K562 (cell line): ENCODE measurements at regions not wholly inside any gene's neighbourhood (a gene's known extent, or its start where the extent isn't known, plus 50 kb on each side); places are given as distances from the start of the nearest gene placed in this dataset.

Source experiments
- ATAC-seq: fragments of 200-7000 bp; cut with Tn5 transposase; 3 replicates; pipeline ENCODE4 v1.9.1; 2020; ENCODE audit warnings: moderate library complexity
- BruUV-seq: library from RNA; stranded (reverse); fragments of 400-500 nt; replicated peaks from 2 replicates; lab custom pipeline; 2021; lab: Mats Ljungman, UMichigan
- CTCF ChIA-PET: fragments of 300-600 bp; formaldehyde crosslinking; extraction: SDS; loops from one replicate; lab custom pipeline; 2021; ENCODE audit warnings: low intra/inter-chr PET ratio; lab: Yijun Ruan, JAX
- POLR2A ChIA-PET: fragments of 300-600, 350-650 bp; sonication (Branson Sonifier 250); formaldehyde crosslinking; extraction: SDS; loops from one replicate; lab custom pipeline; 2021; ENCODE audit warnings: antibody characterized with exemption, inconsistent platforms; lab: Yijun Ruan, JAX
- DNase-seq, 4 experiments: peaks; one replicate each; pipeline versions ENCODE4 v3.0.0 to v3.0.0-alpha.2; 2011 to 2018; ENCODE audit warnings: low spot score in 3 of 4, mixed read lengths in 3 of 4; ENCODE audit errors: extremely low read depth in 1 of 4
- FAIRE-seq: peaks from 2 replicates; lab custom pipeline; 2011; peaks lifted over from hg19 to GRCh38; lab: Jason Lieb, UNC
- H2AFZ ChIP-seq: 2 replicates; pipeline ENCODE4 v1.6.0; 2011; ENCODE audit warnings: low read depth, low read length, control low read depth, inconsistent platforms
- H3K27ac ChIP-seq: fragments of 200-600 bp; 3 replicates; pipeline ENCODE4 v1.8.0; 2011; ENCODE audit warnings: low read depth, mild to moderate bottlenecking, control low read depth, inconsistent platforms, low read length, moderate library complexity, mixed read lengths; ENCODE audit errors: extremely low read depth
- H3K27me3 ChIP-seq, 2 experiments: fragments of 300-600 bp in 1 of 2; 2 replicates in 1 of 2; 3 replicates in 1 of 2; pipeline versions ENCODE4 v1.6.0 to v1.8.0; 2011; ENCODE audit warnings: inconsistent platforms in 2 of 2, low read length in 2 of 2, mild to moderate bottlenecking in 1 of 2, mixed read lengths in 1 of 2, moderate library complexity in 1 of 2; ENCODE audit not compliant: control insufficient read depth in 2 of 2, insufficient read depth in 2 of 2
- H3K36me3 ChIP-seq: fragments of 300-600 bp; 3 replicates; pipeline ENCODE4 v1.8.0; 2011; ENCODE audit warnings: mild to moderate bottlenecking, low read length, inconsistent platforms; ENCODE audit not compliant: control insufficient read depth, insufficient read depth
- H3K4me1 ChIP-seq, 2 experiments: fragments of 200-600 bp in 1 of 2; replicated peaks in 1 of 2; 2 replicates in 1 of 2; 3 replicates in 1 of 2; pipeline versions ENCODE4 v1.5.1 to v1.8.0; 2011; ENCODE audit warnings: inconsistent platforms in 2 of 2, low read length in 2 of 2, mild to moderate bottlenecking in 1 of 2, mixed read lengths in 1 of 2, moderate library complexity in 1 of 2; ENCODE audit not compliant: control insufficient read depth in 2 of 2, insufficient read depth in 2 of 2
- H3K4me2 ChIP-seq: 2 replicates; pipeline ENCODE4 v1.6.1; 2011; ENCODE audit warnings: low read length, control low read depth, inconsistent platforms, mixed read lengths; ENCODE audit not compliant: insufficient read depth
- H3K4me3 ChIP-seq: fragments of 200-600 bp; sonication (generic), shearing (Covaris generic); 2 replicates; pipeline ENCODE4 v1.5.1; 2016; ENCODE audit warnings: control low read depth, inconsistent platforms
- H3K79me2 ChIP-seq: fragments of 200-600 bp; 3 replicates; pipeline ENCODE4 v1.8.0; 2011; ENCODE audit warnings: low read length, inconsistent platforms; ENCODE audit not compliant: control insufficient read depth, insufficient read depth
- H3K9ac ChIP-seq, 2 experiments: 2 replicates each; pipeline versions ENCODE4 v1.6.0 to v1.6.1; 2011; ENCODE audit warnings: low read depth in 2 of 2, low read length in 2 of 2, control low read depth in 1 of 2, inconsistent platforms in 1 of 2, mild to moderate bottlenecking in 1 of 2, mixed read lengths in 1 of 2; ENCODE audit not compliant: insufficient read depth in 1 of 2
- H3K9me1 ChIP-seq: one replicate; pipeline ENCODE4 v1.6.0; 2011; ENCODE audit warnings: inconsistent platforms, mild to moderate bottlenecking, low read length, moderate library complexity; ENCODE audit not compliant: control insufficient read depth, insufficient read depth
- H3K9me3 ChIP-seq: replicated peaks from 2 replicates; pipeline ENCODE4 v1.5.1; 2011; ENCODE audit warnings: low read depth, low read length, inconsistent platforms; ENCODE audit not compliant: control insufficient read depth, insufficient read depth
- H4K20me1 ChIP-seq: replicated peaks from 2 replicates; pipeline ENCODE4 v1.6.1; 2011; ENCODE audit warnings: low read length, inconsistent platforms, mixed read lengths; ENCODE audit not compliant: control insufficient read depth, insufficient read depth
- E2F3 ChIP-seq: fragments of 250-450 bp; sonication (Bioruptor Pico); IDR thresholded peaks from 2 replicates; pipeline ENCODE4 v1.4.0; 2020; ENCODE audit warnings: mild to moderate bottlenecking
- FOS ChIP-seq: IDR thresholded peaks from 3 replicates; pipeline ENCODE4 v1.6.1; 2011; ENCODE audit not compliant: insufficient read length; ENCODE audit errors: extremely low read depth
- HDAC1 ChIP-seq, 2 experiments: fragments of 450-650 bp; IDR thresholded peaks; 2 replicates each; pipeline ENCODE4 v1.6.1; 2016 to 2017; ENCODE audit warnings: inconsistent platforms in 1 of 2, mild to moderate bottlenecking in 1 of 2, moderate library complexity in 1 of 2
- HDAC3 ChIP-seq: fragments of 450-650 bp; IDR thresholded peaks from 2 replicates; pipeline ENCODE4 v1.6.1; 2018; ENCODE audit warnings: borderline replicate concordance, mild to moderate bottlenecking, moderate library complexity; ENCODE audit not compliant: partially characterized antibody
- HMG20B ChIP-seq: fragments of 250-450 bp; sonication (Bioruptor Pico); IDR thresholded peaks from 2 replicates; pipeline ENCODE4 v1.5.0; 2021; ENCODE audit warnings: mild to moderate bottlenecking
- IRF9 ChIP-seq: fragments of 450-650 bp; IDR thresholded peaks from 2 replicates; pipeline ENCODE4 v1.6.1; 2016; ENCODE audit warnings: missing biosample characterization, missing genetic modification characterization
- MTA2 ChIP-seq: fragments of 450-650 bp; IDR thresholded peaks from 2 replicates; pipeline ENCODE4 v1.6.1; 2016; ENCODE audit warnings: low read depth
- NBN ChIP-seq: fragments of 450-650 bp; IDR thresholded peaks from 2 replicates; pipeline ENCODE4 v1.6.1; 2016; ENCODE audit warnings: low read depth, mild to moderate bottlenecking
- NCOA2 ChIP-seq, 2 experiments: fragments of 450-650 bp; IDR thresholded peaks; 2 replicates each; pipeline ENCODE4 v1.6.1; 2018; ENCODE audit warnings: mild to moderate bottlenecking in 2 of 2, moderate library complexity in 1 of 2; ENCODE audit not compliant: partially characterized antibody in 2 of 2
- NFE2 ChIP-seq: IDR thresholded peaks from 2 replicates; pipeline ENCODE4 v1.6.1; 2014; ENCODE audit warnings: antibody characterized with exemption, low read depth
- NR1H2 ChIP-seq: sonication (generic); formaldehyde crosslinking; IDR thresholded peaks from 2 replicates; pipeline ENCODE4 v1.4.0; 2020; ENCODE audit warnings: mild to moderate bottlenecking, missing genetic modification reagents
- PCBP1 ChIP-seq: fragments of 200-400 bp; formaldehyde crosslinking; IDR thresholded peaks from 2 replicates; pipeline ENCODE4 v1.6.1; 2018; ENCODE audit warnings: mild to moderate bottlenecking, low read depth, low read length; ENCODE audit not compliant: poor library complexity, severe bottlenecking
- RB1 ChIP-seq: fragments of 450-650 bp; IDR thresholded peaks from 2 replicates; pipeline ENCODE4 v1.6.1; 2017; ENCODE audit warnings: low read depth, mild to moderate bottlenecking
- SMAD1 ChIP-seq: fragments of 150-350 bp; IDR thresholded peaks from 2 replicates; pipeline ENCODE4 v1.6.1; 2014; ENCODE audit warnings: low read length, low read depth; ENCODE audit not compliant: partially characterized antibody
- ZBTB26 ChIP-seq: fragments of 450-650 bp; formaldehyde crosslinking; IDR thresholded peaks from 2 replicates; pipeline ENCODE4 v1.4.0; 2022; ENCODE audit warnings: missing genetic modification characterization
- ZNF184 ChIP-seq: sonication (generic); formaldehyde crosslinking; IDR thresholded peaks from 2 replicates; pipeline ENCODE4 v1.5.0; 2020; ENCODE audit warnings: missing genetic modification reagents
- ZNF584 ChIP-seq: fragments of 200-800 bp; sonication (Bioruptor generic); IDR thresholded peaks from 2 replicates; pipeline ENCODE4 v1.6.1; 2016; ENCODE audit warnings: low read depth, mild to moderate bottlenecking, missing genetic modification characterization, missing compliant biosample characterization
- ZNF76 ChIP-seq: fragments of 250-450 bp; sonication (Bioruptor Pico); IDR thresholded peaks from 2 replicates; pipeline ENCODE4 v1.4.0; 2020; ENCODE audit warnings: mild to moderate bottlenecking, moderate library complexity, borderline replicate concordance
- WGBS: fragments of 100-300 bp; shearing (Covaris generic); methylation state at CpG from one replicate; pipeline ENCODE4 v1.1.6; 2016; ENCODE audit warnings: low coverage, mixed read lengths; ENCODE audit not compliant: insufficient coverage; ENCODE audit errors: missing lambda C conversion rate; 5-methylcytosine and 5-hydroxymethylcytosine counted together
- in situ Hi-C: fragments of 300-500 bp; cut with MboI; formaldehyde crosslinking; loops from 4 replicates; pipeline ENCODE4 v1.15.0; 2018; ENCODE audit warnings: inconsistent platforms, mixed read lengths
- intact Hi-C: fragments of 100-400 bp; cut with micrococcal nuclease; formaldehyde crosslinking; loops from 2 replicates; pipeline ENCODE4 v1.14.2; 2022

- ChIA-PET CTCF (no interaction called here), POLR2A (no interaction called here)
- Histone ChIP-seq H3K27ac (no peak overlapping the region), H3K9me3 (no peaks in the 10 kb centered on the region), H3K9me1 (no peaks in the 10 kb centered on the region), H3K9ac (no peak overlapping the region), H3K36me3 (no peaks in the 10 kb centered on the region), H3K4me2 (no peak overlapping the region), H3K79me2 (no peaks in the 10 kb centered on the region), H2AFZ (no peak overlapping the region), H3K27me3 (no peaks in the 10 kb centered on the region), H3K4me1 (no peaks in the 10 kb centered on the region), H4K20me1 (no peaks in the 10 kb centered on the region), H3K4me3 (no peak overlapping the region)
- intact Hi-C loops, result no loop called here
- TF ChIP-seq ZNF184 (CRISPR knock-in tag) (no peak), NR1H2 (CRISPR knock-in tag) (no peak), HMG20B (no peak), NFE2 (no peak), RB1 (no peak)
- no peak for DNase-seq
- no TSS peak for BruUV-seq
- FAIRE-seq, result no peak
- ATAC-seq, result no peak
- WGBS, result 0% methylated on average over 2 of the region's 3 CpGs
- in situ Hi-C loops, result no loop called here
Measured at GRCh38 chr3:78275420-78275852, 1235.5 kb downstream of the ROBO2 start.

DNA sequence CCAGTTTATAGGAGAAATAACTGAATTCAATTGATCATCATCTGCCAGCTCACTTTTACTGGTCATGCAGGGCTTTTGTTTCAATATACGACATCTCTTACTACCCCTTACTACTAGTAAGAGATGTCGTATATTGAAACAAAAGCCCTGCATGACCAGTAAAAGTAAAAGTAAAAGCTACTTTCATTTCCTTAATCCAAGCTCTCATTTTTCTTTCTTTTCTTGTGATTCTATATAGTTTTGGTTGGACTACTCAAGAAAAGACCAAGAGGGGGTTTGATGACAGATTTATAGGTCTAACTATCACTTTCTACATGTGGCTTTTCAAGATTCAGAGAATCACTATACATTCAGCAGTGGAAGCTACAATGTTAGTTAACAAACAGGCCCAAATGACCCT is 1237.3 kb downstream of the ROBO2 start:
- Histone ChIP-seq H3K9ac (no peak overlapping the region), H3K27ac (no peak overlapping the region), H3K27me3 (no peaks in the 10 kb centered on the region), H3K9me3 (no peaks in the 10 kb centered on the region), H3K79me2 (no peaks in the 10 kb centered on the region), H3K4me3 (no peak overlapping the region), H3K36me3 (no peaks in the 10 kb centered on the region), H2AFZ (no peak overlapping the region), H3K9me1 (no peaks in the 10 kb centered on the region), H3K4me1 (no peaks in the 10 kb centered on the region), H3K4me2 (no peak overlapping the region), H4K20me1 (no peaks in the 10 kb centered on the region)
- 17% methylated on average over 2 of the region's 2 CpGs for WGBS
- ChIA-PET POLR2A (no interaction called here), CTCF (no interaction called here)
- no TSS peak for BruUV-seq
- intact Hi-C loops (no loop called here), in situ Hi-C loops (no loop called here)
- ATAC-seq, result no peak
- DNase-seq, result no peak
- no peak for FAIRE-seq
- TF ChIP-seq PCBP1 (no peak), HDAC1 (IDR thresholded peaks at IDR 0.05) (no peak), ZBTB26 (CRISPR knock-in tag) (no peak), NCOA2 (IDR thresholded peaks at IDR 0.05; ENCODE audit: partially characterized antibody in 2 of 2) (no peak), ZNF76 (CRISPR knock-in tag) (no peak), MTA2 (no peak), ZNF584 (no peak), E2F3 (CRISPR knock-in tag) (no peak), IRF9 (no peak), HDAC3 (no peak), SMAD1 (no peak), NBN (no peak), FOS (no peak)
